ENCODE measurements at regions not wholly inside any gene's neighbourhood (a gene's known extent, or its start where the extent isn't known, plus 50 kb on each side); places are given as distances from the start of the nearest gene placed in this dataset.

- Histone ChIP-seq H3K27me3 (no peaks in the 10 kb centered on the region), H3K9me3 (ENCODE audit: low read depth) (no peaks in the 10 kb centered on the region), H3K4me1 (ENCODE audit: low read depth) (peaks cover 2% of the 10 kb centered on the region), H3K4me3 (no peak overlapping the region), H3K36me3 (no peaks in the 10 kb centered on the region), H3K27ac (no peak overlapping the region)
- peak; percentile 81 to 100 for DNase-seq (ENCODE audit: low read depth in 1 of 2, low spot score in 1 of 2)
- TF ChIP-seq, protein P1, sequence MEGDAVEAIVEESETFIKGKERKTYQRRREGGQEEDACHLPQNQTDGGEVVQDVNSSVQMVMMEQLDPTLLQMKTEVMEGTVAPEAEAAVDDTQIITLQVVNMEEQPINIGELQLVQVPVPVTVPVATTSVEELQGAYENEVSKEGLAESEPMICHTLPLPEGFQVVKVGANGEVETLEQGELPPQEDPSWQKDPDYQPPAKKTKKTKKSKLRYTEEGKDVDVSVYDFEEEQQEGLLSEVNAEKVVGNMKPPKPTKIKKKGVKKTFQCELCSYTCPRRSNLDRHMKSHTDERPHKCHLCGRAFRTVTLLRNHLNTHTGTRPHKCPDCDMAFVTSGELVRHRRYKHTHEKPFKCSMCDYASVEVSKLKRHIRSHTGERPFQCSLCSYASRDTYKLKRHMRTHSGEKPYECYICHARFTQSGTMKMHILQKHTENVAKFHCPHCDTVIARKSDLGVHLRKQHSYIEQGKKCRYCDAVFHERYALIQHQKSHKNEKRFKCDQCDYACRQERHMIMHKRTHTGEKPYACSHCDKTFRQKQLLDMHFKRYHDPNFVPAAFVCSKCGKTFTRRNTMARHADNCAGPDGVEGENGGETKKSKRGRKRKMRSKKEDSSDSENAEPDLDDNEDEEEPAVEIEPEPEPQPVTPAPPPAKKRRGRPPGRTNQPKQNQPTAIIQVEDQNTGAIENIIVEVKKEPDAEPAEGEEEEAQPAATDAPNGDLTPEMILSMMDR (IDR thresholded peaks at IDR 0.05; ENCODE audit: low read depth, low read length) = no peak
These were observed 155.4 kb upstream of the PDE3A start for GRCh38 chr12:20212658-20213555.

DNA sequence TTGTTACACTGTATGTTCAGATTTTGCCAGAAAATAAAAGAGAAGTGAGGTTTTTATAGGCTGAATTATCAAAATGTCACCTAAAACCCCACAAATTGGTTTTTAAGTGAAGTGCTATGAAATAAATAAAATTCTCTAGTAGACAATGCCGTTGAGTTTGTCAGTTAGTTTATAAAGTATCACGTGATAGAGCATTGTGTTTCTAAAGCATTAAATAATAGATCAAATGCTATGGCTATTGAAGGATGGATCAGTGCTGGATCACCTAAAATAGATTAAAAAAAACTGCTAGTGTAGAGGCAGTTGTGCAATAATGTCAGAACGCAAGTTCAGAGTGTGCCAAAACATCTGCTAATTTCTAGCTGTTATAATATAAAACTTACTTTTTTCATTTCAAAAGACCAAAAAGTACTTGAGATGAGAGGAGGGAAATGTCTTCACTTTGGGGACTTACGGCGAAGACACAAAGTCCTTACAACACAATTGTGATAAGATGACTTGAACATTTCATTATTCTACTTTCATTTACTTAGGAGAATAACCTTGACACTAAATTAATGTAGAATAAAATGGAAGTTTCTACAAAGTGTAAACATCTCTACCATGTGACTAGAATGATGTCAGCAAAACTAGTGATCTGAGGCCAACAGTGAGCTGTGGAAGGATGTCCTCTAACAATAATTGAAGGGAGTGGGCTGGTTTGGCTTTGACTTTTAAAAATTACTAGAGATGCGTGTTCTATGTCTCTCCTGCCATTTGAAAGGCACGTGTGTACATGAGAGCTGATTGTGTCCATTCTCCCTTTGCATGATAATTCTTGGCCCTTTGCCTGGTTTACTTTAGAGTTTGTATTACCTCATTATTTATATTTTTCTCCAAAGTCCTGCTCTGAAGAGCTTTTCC lies 154.4 kb upstream of the PDE3A start:
- H3K27ac ChIP-seq = no peak overlapping the region
- no peaks in the 10 kb centered on the region for H3K9me3 ChIP-seq (ENCODE audit: low read depth)
- peak in 1 of 2 donors; percentile 67 for DNase-seq (ENCODE audit: low read depth in 1 of 2, low spot score in 1 of 2)
- no peak overlapping the region for H3K4me3 ChIP-seq
- peaks cover 2% of the 10 kb centered on the region for H3K4me1 ChIP-seq (ENCODE audit: low read depth)
- H3K36me3 ChIP-seq = no peaks in the 10 kb centered on the region
- no peaks in the 10 kb centered on the region for H3K27me3 ChIP-seq
- TF ChIP-seq, protein P1 (IDR thresholded peaks at IDR 0.05; ENCODE audit: low read depth, low read length) = no peak

DNA sequence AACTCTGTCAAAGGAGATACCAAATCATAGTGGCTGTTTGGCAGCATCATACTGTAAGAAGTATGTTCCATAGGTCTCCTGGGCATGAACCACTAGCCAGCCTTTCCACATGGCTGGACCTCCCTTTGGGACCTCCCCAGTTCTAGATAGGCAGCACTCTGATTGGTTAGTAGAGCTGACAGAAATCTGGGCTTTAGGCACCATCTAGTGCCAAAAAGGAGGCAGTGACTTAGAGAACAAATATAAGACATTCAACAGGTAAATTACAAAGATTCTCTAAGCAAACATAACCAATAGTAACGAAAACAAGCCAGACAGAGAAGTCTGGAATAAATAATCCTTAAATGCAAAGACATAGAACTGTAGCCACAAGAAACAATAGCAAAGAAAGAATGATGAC lies 148.0 kb upstream of the PDE3A start:
- TF ChIP-seq, protein P1 (IDR thresholded peaks at IDR 0.05; ENCODE audit: low read depth, low read length) = peak; percentile 34
- DNase-seq (ENCODE audit: low read depth in 1 of 2, low spot score in 1 of 2) = peak in 1 of 2 donors; percentile 77
- no peak overlapping the region for H3K4me3 ChIP-seq

GRCh38 chr12:20232931-20233675 lies 135.2 kb upstream of the PDE3A start:
- H3K36me3 ChIP-seq = no peaks in the 10 kb centered on the region
- H3K27ac ChIP-seq = no peak overlapping the region
- H3K27me3 ChIP-seq = no peaks in the 10 kb centered on the region
- DNase-seq (ENCODE audit: low read depth in 1 of 2, low spot score in 1 of 2) = no peak
- H3K4me3 ChIP-seq = no peak overlapping the region
- H3K4me1 ChIP-seq (ENCODE audit: low read depth) = no peaks in the 10 kb centered on the region
- TF ChIP-seq, protein P1 (IDR thresholded peaks at IDR 0.05; ENCODE audit: low read depth, low read length) = no peak
- no peaks in the 10 kb centered on the region for H3K9me3 ChIP-seq (ENCODE audit: low read depth)

More for the DNA sequence above, 148.0 kb upstream of the PDE3A start:
- Histone ChIP-seq H3K4me1 (ENCODE audit: low read depth) (no peaks in the 10 kb centered on the region), H3K36me3 (no peaks in the 10 kb centered on the region), H3K27me3 (no peaks in the 10 kb centered on the region), H3K27ac (no peak overlapping the region), H3K9me3 (ENCODE audit: low read depth) (no peaks in the 10 kb centered on the region)

- H3K4me3 ChIP-seq = no peak overlapping the region
- no peaks in the 10 kb centered on the region for H3K4me1 ChIP-seq (ENCODE audit: low read depth)
- no peak overlapping the region for H3K27ac ChIP-seq
- no peaks in the 10 kb centered on the region for H3K27me3 ChIP-seq
- TF ChIP-seq, protein P1 (IDR thresholded peaks at IDR 0.05; ENCODE audit: low read depth, low read length) = no peak
- no peak for DNase-seq (ENCODE audit: low read depth in 1 of 2, low spot score in 1 of 2)
- no peaks in the 10 kb centered on the region for H3K9me3 ChIP-seq (ENCODE audit: low read depth)
- no peaks in the 10 kb centered on the region for H3K36me3 ChIP-seq
These were observed 133.9 kb upstream of the PDE3A start for GRCh38 chr12:20234474-20234873.

Measured in cardiac muscle cell (in vitro differentiated cells and primary cell).